Pons (tissue), 1 donor: ENCODE measurements at regions not wholly inside any gene's neighbourhood (a gene's known extent, or its start where the extent isn't known, plus 50 kb on each side); places are given as distances from the start of the nearest gene placed in this dataset.
"Not testable (repeated sequence)": the region's sequence is repeated elsewhere in the genome, so short reads cannot be mapped to it uniquely, and the experiment has no call there.

Source experiments
- DNase-seq: peaks from one replicate; pipeline ENCODE4 v3.0.0-alpha.2; 2016; ENCODE audit warnings: low spot score

DNA sequence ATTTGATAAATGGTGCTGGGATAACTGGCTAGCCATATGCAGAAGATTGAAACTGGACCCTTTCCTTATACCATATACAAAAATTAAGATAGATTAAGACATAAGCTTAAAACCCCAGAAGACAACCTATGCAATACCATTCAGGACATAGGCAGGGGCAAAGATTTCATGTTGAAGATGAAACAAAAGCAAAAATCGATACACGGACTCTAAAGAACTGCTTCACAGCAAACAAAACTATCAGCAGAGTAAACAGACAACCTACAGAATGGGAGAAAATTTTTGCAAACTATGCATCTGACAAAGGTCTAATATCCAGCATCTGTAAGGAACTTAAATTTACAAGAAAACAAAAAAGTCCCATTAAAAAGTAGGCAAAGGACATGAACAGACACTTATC, 255.9 kb downstream of the TINAG start:
- DNase-seq, result not testable (repeated sequence)

DNA sequence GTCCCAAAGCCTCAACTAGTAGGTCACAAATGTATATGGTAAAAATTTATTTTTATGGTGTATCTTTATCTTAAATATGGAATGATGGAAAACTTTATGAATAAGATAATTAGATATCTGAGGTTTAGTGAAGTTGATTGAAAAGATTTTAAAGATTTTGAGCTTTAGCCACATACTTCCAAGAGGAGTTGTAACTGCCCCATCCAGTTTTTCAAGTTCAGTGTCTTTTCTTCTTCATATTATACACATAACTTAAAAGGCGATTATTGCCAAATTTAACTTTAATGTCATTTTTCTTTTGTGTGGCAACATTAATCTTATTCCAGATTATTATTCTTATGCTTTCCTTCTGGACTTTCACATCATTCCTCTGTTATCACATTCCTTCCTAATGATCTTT, 266.4 kb downstream of the TINAG start:
- no peak for DNase-seq

DNA sequence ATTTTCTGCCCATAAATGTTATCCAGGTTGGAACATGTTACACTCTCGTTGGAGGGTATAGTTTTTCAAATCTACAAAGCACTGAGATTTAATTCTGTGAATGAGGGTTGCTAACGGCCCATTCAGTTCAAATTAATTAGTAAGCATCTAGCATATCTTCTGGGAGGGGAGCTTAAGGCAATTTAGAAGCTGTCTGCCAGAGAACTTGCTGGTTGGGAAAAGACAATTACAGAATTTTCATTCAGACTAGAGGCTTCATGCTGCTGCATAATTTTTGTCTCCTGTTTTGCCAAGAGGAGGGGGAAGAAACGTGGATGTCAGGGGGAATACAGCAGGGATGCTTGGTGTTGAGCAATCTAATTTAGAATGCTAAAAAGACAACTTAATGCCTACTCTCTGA, 268.3 kb upstream of the FAM83B start:
- no peak for DNase-seq

DNA sequence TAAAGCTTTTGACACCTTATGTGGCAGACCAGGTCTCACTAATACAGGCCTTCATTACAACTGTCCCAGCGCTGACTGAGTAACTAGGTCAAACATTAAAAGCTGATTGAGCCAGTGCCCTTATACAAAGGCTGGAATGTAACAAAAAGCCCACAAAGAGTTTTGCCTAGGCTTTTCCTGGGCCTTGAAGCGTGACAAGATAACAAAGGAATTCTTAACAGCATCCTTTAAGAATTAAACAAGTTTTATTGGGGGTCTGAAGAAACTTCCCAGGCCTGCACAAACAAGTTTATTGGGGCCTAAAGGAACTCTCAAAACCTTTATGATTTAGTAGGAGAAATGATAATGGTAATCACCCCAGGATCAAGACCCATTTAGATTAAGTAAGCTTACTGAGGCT, 267.6 kb upstream of the FAM83B start:
- no peak for DNase-seq

DNA sequence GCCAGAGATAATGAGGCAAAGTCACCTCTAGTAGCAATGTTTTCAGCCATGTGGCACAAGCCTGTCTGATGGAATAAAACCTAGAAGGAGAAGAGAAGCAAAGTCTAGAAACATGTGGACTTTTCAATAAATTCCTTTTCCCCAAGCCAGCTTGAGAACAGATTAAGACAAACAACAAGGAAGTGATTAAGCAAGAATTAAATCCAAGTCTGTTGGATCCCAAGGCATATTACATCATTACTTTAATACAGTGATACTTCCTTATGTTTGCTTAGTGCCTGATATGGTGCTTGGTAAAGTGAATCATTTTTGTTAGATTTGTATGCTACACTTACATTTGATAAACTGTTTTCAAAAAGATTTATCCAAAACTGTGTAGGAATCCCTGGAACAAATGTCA, 260.3 kb upstream of the FAM83B start:
- DNase-seq, result no peak

DNA sequence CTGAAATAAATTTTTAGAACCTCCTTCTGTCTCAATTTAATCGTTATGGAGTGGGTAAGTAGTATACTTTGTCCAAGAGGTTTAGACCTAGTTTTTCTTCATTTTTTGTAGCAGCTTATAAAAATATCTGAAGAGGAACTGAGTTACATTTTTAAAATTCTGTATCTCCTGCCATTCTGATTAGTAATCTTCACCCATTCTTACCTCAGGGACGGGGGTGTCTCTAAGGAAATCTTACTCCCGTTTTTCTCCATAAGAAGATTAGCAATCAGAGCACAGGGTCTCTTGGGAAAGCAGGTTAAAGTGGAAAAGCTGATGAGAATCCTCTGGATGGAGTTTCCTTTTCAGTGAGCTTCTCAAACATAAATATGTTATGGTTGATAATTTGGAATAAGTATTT, 259.3 kb upstream of the FAM83B start:
- no peak for DNase-seq

DNA sequence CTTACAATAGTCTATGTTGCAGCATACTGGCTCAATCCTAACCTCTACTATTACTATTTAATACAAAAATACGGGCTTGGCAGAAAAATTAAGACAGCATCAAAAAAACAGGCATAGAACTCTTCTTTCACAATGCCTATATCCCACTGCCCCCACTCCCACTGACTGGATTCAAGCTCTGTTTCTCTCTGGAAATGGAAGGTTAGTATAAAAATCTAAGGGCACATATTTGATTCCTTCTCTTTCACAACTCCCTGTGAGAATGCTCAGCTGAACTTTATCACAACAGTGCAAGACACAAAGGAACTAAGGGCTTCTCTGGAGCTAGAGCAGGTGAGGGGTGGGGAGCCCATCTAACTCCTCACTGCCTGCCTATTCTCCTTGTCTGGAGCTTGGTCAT, 258.4 kb upstream of the FAM83B start:
- no peak for DNase-seq

DNA sequence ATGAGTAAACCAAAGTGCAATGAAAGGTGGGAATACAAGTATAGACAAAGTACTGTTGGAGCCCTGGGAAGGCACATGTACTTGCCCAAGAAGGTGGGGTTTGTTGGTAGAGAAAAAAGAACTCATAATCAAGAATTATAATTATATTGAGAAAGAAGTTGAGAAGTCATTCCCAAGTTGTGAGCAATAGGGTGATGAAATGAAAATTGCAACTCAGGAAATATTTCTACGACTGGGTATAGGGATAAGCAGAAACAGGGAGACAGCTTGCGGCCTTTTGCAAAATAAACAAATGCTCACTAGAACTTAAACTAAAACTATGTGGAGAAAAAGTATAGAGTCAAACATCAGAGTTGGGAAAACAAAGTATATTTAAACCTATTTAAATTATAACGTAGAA, 250.7 kb upstream of the FAM83B start:
- no peak for DNase-seq

DNA sequence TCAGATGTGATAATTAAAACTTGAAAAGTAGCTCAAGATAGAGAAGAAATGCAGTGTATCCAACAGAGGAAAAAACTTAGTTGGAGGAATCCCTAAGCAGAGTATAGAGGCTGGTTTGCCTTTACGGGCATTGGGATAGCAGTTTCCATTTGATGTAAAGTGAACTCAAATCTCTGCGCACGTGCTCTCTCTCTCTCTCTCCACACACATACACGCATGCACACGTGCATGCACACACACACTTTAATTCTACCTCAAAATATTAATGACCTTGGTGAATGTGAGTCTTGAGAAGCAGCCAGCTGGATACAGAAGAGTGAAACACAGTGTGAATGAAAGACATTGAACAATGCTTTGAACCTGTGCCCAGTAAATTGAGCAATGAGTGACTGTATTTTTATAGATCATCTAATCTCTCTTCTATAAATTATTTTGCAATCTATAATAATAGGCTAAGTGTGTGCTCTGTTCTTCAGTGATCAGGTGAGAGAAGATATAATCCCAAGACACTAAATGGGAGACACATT, 247.7 kb upstream of the FAM83B start:
- DNase-seq, result no peak

DNA sequence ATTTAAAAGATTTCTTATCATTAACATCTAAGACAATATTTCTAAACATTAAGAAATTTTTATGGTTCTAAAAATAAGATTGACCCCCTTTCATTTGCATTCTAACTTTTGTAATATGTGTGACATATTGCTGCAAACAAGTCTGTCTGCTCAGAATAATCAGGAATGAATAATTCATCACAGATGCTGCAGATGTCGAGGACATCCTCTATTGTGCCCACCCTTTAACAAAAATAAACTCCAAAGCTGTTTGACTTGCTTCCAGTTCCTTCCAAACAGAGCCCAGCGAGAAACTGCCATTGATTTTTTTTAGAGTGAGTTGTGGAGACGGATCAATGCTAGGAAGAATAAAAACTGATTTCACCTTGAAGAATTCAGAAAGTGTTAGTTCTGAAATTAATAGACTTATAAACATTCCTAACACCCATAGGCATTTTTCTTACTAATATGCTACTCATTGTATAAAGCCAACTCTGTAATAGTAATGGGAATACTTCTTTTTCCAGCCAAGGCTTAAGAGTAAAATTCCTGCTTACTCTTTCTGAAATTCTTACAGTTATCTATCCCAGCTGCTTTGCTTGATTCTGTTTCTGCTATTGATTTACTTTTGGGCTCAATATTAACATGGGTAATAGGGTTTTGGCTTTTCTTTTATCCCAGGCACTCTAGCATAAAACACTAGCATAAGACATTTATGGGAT, 244.8 kb upstream of the FAM83B start:
- no peak for DNase-seq

DNA sequence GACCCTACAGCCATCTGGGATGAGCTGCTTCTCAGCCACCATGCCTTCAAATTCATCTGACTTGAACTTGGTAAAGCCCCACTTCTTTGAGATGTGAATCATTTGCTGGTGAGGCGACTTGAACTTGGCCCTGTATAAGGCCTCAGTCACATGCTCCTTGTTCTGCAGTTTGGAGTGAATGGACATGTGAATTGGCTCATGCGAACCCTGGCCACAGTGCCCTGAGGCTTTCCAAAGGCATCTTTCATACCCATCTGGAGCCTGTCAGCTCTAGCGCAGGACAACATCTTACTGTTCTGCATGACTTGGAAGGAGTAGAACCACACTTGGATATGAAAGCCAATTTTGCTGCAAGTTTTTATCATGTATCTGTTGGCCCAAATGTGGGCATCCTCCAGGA, 244.0 kb upstream of the FAM83B start:
- DNase-seq, result no peak

DNA sequence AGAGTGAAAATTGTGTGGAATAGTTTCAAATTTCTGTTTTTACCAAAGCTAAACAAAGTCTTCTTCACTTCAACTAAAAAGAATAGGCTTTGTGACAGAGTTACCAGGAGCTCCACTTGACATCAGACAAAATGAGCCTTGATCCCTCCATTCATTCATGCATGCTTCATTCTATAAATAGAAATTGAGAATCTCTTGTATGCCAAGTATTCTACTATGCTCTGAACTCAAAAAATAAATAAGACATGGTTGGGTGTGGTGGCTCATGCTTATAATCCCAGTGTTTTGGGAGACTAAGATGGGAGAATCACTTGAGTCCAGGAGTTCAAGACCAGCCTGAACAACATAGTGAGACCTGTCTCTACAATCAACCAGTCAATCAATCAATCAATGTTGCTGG, 236.6 kb upstream of the FAM83B start:
- DNase-seq, result no peak

DNA sequence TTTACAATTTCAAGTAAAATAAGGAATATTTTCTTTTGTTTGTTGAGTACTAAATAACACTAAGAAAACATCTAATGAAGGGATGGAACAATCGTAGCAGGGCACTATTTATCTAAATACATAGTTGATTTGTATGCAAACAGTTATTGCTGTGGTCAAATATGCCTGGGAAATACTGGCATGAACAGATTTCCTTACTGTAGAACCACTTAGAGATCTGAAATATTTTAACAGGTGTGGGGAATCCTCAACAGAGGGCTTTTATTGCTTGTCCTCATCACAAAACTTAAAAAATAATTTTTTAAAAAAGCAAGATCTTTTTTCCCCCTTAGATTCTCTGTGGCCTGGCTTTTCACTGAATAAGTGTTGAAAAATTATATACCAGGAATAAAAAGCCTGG, 233.0 kb upstream of the FAM83B start:
- no peak for DNase-seq

DNA sequence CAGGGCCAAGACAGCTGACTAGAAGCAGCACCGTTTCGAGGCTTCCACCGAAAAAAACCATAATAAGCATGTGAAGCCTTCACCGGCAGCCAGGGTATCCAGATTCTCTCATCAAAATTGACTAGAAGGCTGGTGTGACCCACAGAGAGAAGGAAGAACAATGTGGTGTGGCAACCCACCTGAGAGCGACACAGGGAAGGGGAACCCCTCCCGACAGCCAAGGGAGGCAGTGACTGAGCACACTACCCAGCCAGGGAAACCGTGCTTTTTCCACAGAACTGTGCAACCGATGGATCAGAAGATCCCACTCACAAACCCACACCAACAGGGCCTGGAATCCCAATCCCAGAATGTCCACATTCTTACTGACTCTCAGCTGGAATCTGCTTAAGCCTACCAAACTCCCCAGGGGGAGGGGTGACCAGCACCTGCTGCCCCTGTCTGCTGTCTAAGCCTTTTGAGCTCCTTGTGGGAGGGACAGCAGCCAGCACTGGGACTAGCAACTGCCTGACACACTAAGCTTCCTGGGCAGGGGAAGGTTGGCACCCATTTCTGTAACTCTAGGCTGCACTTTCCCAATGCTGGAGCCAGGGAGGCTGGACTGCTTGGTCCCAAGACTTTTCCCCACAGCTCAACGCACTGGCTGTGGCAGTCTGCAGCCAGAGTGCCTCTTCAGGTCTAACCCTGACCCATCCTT, 231.9 kb upstream of the FAM83B start:
- no peak for DNase-seq

DNA sequence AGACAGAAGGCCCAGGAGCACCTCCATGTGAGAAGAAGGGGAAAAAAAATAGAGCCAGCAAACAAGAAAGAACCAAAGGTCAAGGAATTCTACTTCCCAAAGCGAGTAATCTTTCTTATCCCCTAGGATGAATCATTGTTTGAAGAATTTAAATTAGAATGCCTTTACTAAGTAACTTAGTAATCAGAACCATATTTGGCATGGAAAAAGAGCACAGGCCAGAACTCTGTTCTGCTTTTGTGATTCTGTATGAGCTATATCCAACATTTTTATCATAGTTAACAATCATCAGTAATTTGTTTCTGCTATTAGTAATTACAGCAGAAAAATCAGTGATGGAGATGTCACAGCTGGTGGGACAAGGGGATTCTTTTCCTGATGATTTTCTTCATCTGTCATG, 228.8 kb upstream of the FAM83B start:
- no peak for DNase-seq

DNA sequence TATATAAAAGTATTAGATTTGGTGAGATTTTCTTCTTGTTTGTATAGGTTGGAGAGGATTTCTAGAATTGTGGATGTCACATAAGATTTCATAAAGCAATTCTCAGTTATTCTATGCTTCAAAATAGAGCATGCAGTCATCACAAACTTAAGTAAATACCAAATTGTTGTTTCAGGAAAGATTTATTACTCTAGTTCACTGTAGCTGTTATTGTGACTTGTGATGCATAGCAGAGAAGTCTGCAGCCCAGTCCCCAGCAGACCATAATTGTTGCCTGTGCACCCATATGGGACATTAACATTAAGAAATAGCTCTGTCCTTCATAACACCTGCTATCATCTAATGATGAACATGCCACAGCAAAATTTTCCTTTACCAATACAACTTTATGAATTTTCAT, 228.0 kb upstream of the FAM83B start:
- DNase-seq, result no peak

DNA sequence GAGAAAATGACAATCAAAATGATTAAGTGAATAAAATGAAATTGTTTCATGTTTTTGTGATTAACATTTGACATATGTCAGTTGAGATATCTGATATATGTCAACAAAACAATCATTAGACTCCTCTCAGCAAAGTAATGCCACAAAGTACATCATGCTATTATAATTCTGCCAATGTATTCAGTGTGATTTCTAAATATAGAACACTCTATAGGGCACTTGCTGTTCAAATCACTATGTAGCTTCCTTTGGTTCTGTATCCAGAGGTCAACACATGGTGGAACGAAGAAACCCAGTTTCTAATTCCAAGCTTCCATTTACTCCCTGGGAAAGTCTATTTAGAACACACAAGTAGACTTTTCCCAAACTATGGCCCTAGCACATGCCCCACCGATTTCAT, 227.5 kb upstream of the FAM83B start:
- no peak for DNase-seq

DNA sequence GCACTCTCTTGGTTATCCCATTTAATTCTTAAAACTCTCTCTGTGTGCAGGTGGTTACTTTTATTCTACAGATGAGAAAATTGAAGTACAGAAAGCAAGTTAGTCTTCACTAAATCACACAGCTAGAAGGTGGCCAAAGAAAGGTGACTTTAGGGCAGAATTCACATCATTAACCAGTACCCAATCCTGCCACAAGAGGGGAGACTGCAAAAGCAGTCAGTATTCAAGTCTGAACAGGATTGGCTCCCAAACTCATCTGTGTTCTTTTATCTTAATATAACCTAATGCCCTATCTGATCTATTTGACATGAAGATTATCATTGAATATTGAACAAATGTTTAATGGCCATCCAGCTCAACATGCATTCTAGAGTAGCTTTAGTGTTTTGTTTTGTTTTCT, 225.3 kb upstream of the FAM83B start:
- DNase-seq, result no peak

DNA sequence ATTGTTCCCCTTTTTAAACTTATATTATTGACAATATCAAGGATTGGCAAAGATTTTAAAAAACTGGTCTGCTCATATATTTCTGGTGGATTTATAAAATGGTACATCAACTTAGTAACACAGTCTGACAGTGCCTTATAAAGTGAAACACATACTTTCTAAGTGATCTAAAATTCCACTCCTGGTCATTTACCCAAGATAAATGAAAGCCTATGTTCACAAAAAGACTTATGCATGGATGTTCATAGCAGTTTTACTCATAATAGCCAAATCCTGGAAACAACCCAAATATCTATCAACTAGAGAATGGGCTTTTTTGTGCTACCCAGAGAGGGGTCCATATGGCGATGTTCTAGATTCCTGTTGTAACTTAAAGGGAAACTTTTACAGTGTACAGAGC, 222.4 kb upstream of the FAM83B start:
- DNase-seq, result no peak

DNA sequence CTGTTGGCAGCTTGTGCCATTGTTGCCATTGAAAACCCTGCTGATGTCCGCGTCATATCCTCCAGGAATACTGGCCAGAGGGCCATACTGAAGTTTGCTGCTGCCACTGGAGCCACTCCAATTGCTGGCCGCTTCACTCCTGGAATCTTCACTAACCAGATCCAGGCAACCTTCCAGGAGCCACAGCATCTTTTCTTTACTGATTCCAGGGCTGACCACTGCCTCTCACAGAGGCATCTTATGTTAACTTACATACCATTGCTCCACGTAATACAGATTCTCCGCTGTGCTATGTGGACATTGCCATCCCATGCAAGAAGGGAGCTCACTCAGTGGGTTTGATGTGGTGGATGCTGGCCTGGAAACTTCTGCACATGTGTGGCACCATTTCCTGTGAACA, 221.8 kb upstream of the FAM83B start:
- DNase-seq, result no peak

DNA sequence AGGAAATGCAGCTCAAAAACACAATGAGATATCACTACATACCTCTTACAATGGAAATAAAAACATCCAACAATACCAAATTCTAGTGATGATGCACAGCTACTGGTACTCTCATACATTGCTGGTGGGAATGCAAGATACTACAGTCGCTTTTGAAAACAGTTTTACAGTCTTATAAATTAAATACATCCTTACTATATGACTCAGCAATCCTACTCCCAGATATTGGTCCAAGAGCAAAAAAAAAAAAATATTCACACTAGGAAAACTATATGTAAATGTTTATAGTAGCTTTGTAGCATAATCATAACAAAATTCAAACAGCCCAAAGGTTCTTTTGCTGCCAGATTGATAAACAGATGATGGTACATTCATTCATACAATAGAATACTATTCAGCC, 217.4 kb upstream of the FAM83B start:
- no peak for DNase-seq

DNA sequence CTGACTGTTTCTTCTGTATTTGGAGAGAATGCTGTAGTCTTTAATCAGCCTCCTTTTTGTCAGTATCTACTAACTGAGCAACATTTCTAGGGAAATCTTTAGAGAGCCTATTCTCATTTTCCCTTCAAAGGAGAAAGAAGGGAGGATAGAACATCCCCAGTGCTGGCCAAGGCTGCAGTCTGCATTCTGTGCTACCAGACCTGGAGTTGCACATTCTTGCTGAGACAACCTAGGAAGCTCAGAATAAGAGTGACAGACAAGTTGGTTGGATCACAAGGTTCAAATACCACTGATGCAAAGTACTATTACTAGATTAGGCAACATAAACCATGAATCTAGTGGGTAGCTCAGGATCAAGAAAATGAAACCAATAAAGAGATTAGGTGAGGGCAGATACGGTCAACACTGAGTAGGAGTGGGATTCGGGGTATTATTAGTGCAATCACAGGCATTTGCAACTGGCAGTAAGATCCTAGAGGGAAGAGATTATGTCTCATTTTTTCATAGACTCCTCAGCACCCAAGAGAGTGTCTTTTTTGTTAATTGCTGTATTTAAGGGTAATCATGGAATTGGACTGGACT, 213.5 kb upstream of the FAM83B start:
- DNase-seq, result no peak

DNA sequence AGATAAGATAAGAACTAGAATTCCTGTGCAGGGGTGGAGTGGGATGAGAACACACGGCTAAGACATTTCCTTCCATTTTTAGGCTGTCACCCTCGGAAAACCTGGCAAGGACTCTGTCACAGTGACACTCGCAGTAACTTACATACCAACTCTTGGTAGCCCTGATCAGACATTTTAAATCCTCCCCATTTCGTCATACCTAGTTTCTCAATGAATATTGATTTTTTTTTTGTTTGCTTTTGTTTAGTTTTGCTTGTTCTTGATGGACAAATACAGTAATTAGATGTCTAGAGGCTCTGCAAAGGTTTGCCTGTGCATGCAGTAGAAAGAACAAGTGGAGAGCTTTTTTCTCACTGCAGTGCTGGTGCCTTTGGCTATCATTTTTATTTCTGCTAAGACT, 213.0 kb upstream of the FAM83B start:
- DNase-seq, result no peak

DNA sequence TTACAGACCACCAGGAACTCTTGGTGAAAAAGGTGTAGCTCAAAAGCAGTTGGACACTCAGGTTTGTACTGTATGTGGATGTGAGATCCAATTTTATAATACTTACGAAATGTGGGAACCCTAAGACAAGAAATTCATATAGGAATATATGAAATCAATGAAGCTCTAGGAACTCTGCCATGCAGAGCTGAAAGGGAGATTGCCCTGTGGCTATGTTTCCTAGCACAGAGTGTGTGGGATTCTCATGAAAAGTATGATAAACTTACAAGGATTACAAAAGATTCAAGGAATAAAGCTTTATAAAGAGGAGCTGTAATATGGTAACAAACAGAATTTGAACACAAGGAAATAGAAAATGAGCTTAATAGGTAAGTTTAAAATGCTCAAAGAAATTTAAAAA, 205.7 kb upstream of the FAM83B start:
- DNase-seq, result no peak
